Lower lobe of right lung (tissue), 2 donors: ENCODE measurements at regions not wholly inside any gene's neighbourhood (a gene's known extent, or its start where the extent isn't known, plus 50 kb on each side); places are given as distances from the start of the nearest gene placed in this dataset.

ENCODE experiments used
- ATAC-seq, 2 donors: fragments of 200-7000 bp; cut with Tn5 transposase; one replicate each; pipeline ENCODE4 v1.9.1; 2020 to 2022; ENCODE audit warnings: mild to moderate bottlenecking in 2 of 2, moderate library complexity in 2 of 2
- DNase-seq: peaks from one replicate; pipeline ENCODE4 v3.0.0-alpha.2; 2020
- H3K27ac ChIP-seq: fragments of 200-600 bp; one replicate; pipeline ENCODE4 v1.8.0; 2022
- H3K27me3 ChIP-seq: fragments of 200-600 bp; one replicate; pipeline ENCODE4 v1.8.0; 2022; ENCODE audit warnings: low read depth
- H3K36me3 ChIP-seq: fragments of 200-600 bp; one replicate; pipeline ENCODE4 v1.8.0; 2022; ENCODE audit warnings: mild to moderate bottlenecking
- H3K4me1 ChIP-seq: fragments of 200-600 bp; one replicate; pipeline ENCODE4 v1.8.0; 2022
- H3K4me3 ChIP-seq: fragments of 200-600 bp; one replicate; pipeline ENCODE4 v1.8.0; 2022; ENCODE audit warnings: mild to moderate bottlenecking
- H3K9me3 ChIP-seq: fragments of 200-600 bp; one replicate; pipeline ENCODE4 v1.8.0; 2022
- CTCF ChIP-seq: fragments of 200-600 bp; IDR thresholded peaks from one replicate; pipeline ENCODE4 v1.8.0; 2022; ENCODE audit warnings: antibody characterized with exemption, mild to moderate bottlenecking
- intact Hi-C: fragments of 100-400 bp; cut with DNase I; formaldehyde crosslinking; loops from one replicate; pipeline ENCODE4 v1.11.0; 2022
- donor health status: DM: no; HTN: yes; CAD: no; lungs with severe emphysema.

DNA sequence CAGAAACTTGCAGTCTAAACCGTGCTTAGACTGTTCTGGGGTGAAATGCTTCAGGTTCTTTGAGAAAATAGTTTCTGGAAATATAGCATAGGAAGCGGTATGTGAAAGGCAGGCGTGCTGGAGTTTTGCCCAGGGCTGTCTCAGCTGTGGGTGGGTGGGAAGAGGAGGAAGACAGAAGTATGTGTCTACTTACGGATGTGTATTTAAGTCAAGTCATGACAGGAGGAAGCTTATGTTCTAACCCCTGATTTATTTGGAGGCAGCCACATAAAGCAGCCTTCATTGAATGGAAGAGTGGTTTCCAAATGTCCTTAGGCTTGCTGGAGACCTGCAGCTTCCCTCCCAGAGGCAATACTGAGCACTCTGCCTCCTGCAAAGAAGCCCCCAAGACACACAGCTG is 126.8 kb upstream of the ADRA1D start:
- Histone ChIP-seq H3K27ac (no peak overlapping the region), H3K27me3 (no peaks in the 10 kb centered on the region), H3K36me3 (no peaks in the 10 kb centered on the region), H3K9me3 (no peaks in the 10 kb centered on the region), H3K4me3 (no peak overlapping the region), H3K4me1 (peaks cover 4% of the 10 kb centered on the region)
- no peak for TF ChIP-seq CTCF
- ATAC-seq (peak in 1 of 2 donors; percentile 29), DNase-seq (no peak)
- intact Hi-C loops: no loop called here

DNA sequence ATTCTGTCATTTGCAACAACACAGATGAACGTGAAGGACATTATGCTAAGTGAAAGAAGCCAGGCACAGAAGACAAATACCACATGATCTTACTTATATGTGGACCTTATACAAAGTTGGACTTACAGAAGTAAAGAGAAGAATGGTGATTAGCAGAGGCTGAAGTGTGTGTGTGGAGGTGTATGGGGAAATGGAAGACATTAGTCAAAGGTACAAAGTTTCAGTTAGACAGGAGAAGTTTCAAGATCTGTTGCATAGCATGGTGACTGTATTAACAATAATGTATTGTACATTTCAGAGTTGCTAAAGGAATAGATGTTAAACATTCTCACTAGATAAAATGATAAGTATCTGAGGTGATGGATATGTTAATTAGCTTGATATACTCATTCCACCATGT is 124.4 kb upstream of the ADRA1D start:
- DNase-seq (no peak), ATAC-seq (no peak)
- Histone ChIP-seq H3K36me3 (no peaks in the 10 kb centered on the region), H3K4me1 (peaks cover 10% of the 10 kb centered on the region), H3K9me3 (no peaks in the 10 kb centered on the region), H3K4me3 (no peak overlapping the region), H3K27ac (no peak overlapping the region), H3K27me3 (no peaks in the 10 kb centered on the region)
- TF ChIP-seq CTCF: no peak
- intact Hi-C loops: no loop called here

GRCh38 chr20:4371623-4372251 is 122.7 kb upstream of the ADRA1D start:
- DNase-seq (no peak), ATAC-seq (peak; percentile 66 to 71)
- Histone ChIP-seq H3K4me3 (no peak overlapping the region), H3K27me3 (no peaks in the 10 kb centered on the region), H3K9me3 (no peaks in the 10 kb centered on the region), H3K27ac (no peak overlapping the region), H3K4me1 (peaks cover 10% of the 10 kb centered on the region), H3K36me3 (no peaks in the 10 kb centered on the region)
- no peak for TF ChIP-seq CTCF
- intact Hi-C loops: no loop called here

GRCh38 chr20:4370851-4371250 is 121.8 kb upstream of the ADRA1D start:
- Histone ChIP-seq H3K27ac (no peak overlapping the region), H3K4me3 (no peak overlapping the region), H3K9me3 (no peaks in the 10 kb centered on the region), H3K27me3 (no peaks in the 10 kb centered on the region), H3K36me3 (no peaks in the 10 kb centered on the region), H3K4me1 (peaks cover 10% of the 10 kb centered on the region)
- ATAC-seq (no peak), DNase-seq (no peak)
- TF ChIP-seq CTCF: no peak
- intact Hi-C loops: no loop called here

- no peak for DNase-seq
- intact Hi-C loops: no loop called here
- peak in 1 of 2 donors; percentile 42 for ATAC-seq
- no peaks in the 10 kb centered on the region for H3K27me3 ChIP-seq
- H3K4me1 ChIP-seq: peaks cover 10% of the 10 kb centered on the region
- no peaks in the 10 kb centered on the region for H3K9me3 ChIP-seq
- TF ChIP-seq CTCF: no peak
- no peak overlapping the region for H3K4me3 ChIP-seq
- H3K27ac ChIP-seq: no peak overlapping the region
- H3K36me3 ChIP-seq: no peaks in the 10 kb centered on the region
Observed at GRCh38 chr20:4369798-4370124, 120.7 kb upstream of the ADRA1D start.
